ENCODE measurements at regions not wholly inside any gene's neighbourhood (a gene's known extent, or its start where the extent isn't known, plus 50 kb on each side); places are given as distances from the start of the nearest gene placed in this dataset.

- H3K9me3 ChIP-seq (ENCODE audit: control insufficient read depth, low read length) = no peaks in the 10 kb centered on the region
- H3K4me3 ChIP-seq (ENCODE audit: low read length) = no peak overlapping the region
- no peaks in the 10 kb centered on the region for H3K4me1 ChIP-seq (ENCODE audit: control insufficient read depth, insufficient read depth, low read length)
- no peak for ATAC-seq
- no peak for DNase-seq
- 62% methylated on average over 4 of the region's 4 CpGs for WGBS
- no peaks in the 10 kb centered on the region for H3K27me3 ChIP-seq (ENCODE audit: control insufficient read depth, insufficient read depth)
- intact Hi-C loops (cut with DNase I) = no loop called here
- H3K27ac ChIP-seq (ENCODE audit: low read length) = no peak overlapping the region
These were observed 940.5 kb downstream of the CDH11 start for GRCh38 chr16:64181271-64181925.

- no peak for DNase-seq
- H3K4me1 ChIP-seq (ENCODE audit: control insufficient read depth, insufficient read depth, low read length) = no peaks in the 10 kb centered on the region
- no peaks in the 10 kb centered on the region for H3K9me3 ChIP-seq (ENCODE audit: control insufficient read depth, low read length)
- H3K4me3 ChIP-seq (ENCODE audit: low read length) = no peak overlapping the region
- no peaks in the 10 kb centered on the region for H3K27me3 ChIP-seq (ENCODE audit: control insufficient read depth, insufficient read depth)
- no peak overlapping the region for H3K27ac ChIP-seq (ENCODE audit: low read length)
- intact Hi-C loops (cut with DNase I) = no loop called here
- WGBS = 91% methylated on average over 4 of the region's 4 CpGs
- no peak for ATAC-seq
These were observed 941.5 kb downstream of the CDH11 start for GRCh38 chr16:64180136-64180900.

- Histone ChIP-seq H3K27ac (ENCODE audit: low read length) (no peak overlapping the region), H3K27me3 (ENCODE audit: control insufficient read depth, insufficient read depth) (no peaks in the 10 kb centered on the region), H3K4me1 (ENCODE audit: control insufficient read depth, insufficient read depth, low read length) (no peaks in the 10 kb centered on the region), H3K9me3 (ENCODE audit: control insufficient read depth, low read length) (no peaks in the 10 kb centered on the region), H3K4me3 (ENCODE audit: low read length) (no peak overlapping the region)
- 52% methylated on average over 2 of the region's 2 CpGs for WGBS
- no peak for DNase-seq
- intact Hi-C loops (cut with DNase I) = loop anchor here in 1 of 4 donors (5.0 kb wide), 1 partner anchor 73 kb away; no protein-coding TSS in a partner anchor
- no peak for ATAC-seq
These were observed 947.5 kb downstream of the CDH11 start for GRCh38 chr16:64174327-64174726.

GRCh38 chr16:64172652-64173051 lies 949.2 kb downstream of the CDH11 start:
- 84% methylated on average over 3 of the region's 3 CpGs for WGBS
- no peak for ATAC-seq
- no peaks in the 10 kb centered on the region for H3K9me3 ChIP-seq (ENCODE audit: control insufficient read depth, low read length)

GRCh38 chr16:64172226-64172625 lies 949.6 kb downstream of the CDH11 start:
- 80% methylated on average over 1 of the region's 1 CpG for WGBS
- ATAC-seq = no peak
- no peaks in the 10 kb centered on the region for H3K27me3 ChIP-seq (ENCODE audit: control insufficient read depth, insufficient read depth)

More at GRCh38 chr16:64172652-64173051, 949.2 kb downstream of the CDH11 start:
- DNase-seq = no peak
- Histone ChIP-seq H3K4me1 (ENCODE audit: control insufficient read depth, insufficient read depth, low read length) (no peaks in the 10 kb centered on the region), H3K4me3 (ENCODE audit: low read length) (no peak overlapping the region), H3K27me3 (ENCODE audit: control insufficient read depth, insufficient read depth) (no peaks in the 10 kb centered on the region), H3K27ac (ENCODE audit: low read length) (no peak overlapping the region)
- intact Hi-C loops (cut with DNase I) = loop anchor here in 1 of 4 donors (5.0 kb wide), 1 partner anchor 75 kb away; no protein-coding TSS in a partner anchor

GRCh38 chr16:64171632-64172031 lies 950.2 kb downstream of the CDH11 start:
- Histone ChIP-seq H3K4me3 (ENCODE audit: low read length) (no peak overlapping the region), H3K27ac (ENCODE audit: low read length) (no peak overlapping the region), H3K27me3 (ENCODE audit: control insufficient read depth, insufficient read depth) (no peaks in the 10 kb centered on the region), H3K9me3 (ENCODE audit: control insufficient read depth, low read length) (no peaks in the 10 kb centered on the region), H3K4me1 (ENCODE audit: control insufficient read depth, insufficient read depth, low read length) (no peaks in the 10 kb centered on the region)
- intact Hi-C loops (cut with DNase I) = loop anchor here in 1 of 4 donors (5.0 kb wide), 1 partner anchor 76 kb away; no protein-coding TSS in a partner anchor
- ATAC-seq (no peak), DNase-seq (no peak)
- 48% methylated on average over 2 of the region's 2 CpGs for WGBS

More at GRCh38 chr16:64172226-64172625, 949.6 kb downstream of the CDH11 start:
- H3K9me3 ChIP-seq (ENCODE audit: control insufficient read depth, low read length) = no peaks in the 10 kb centered on the region
- H3K4me1 ChIP-seq (ENCODE audit: control insufficient read depth, insufficient read depth, low read length) = no peaks in the 10 kb centered on the region
- no peak overlapping the region for H3K4me3 ChIP-seq (ENCODE audit: low read length)
- intact Hi-C loops (cut with DNase I) = loop anchor here in 1 of 4 donors (5.0 kb wide), 1 partner anchor 75 kb away; no protein-coding TSS in a partner anchor
- H3K27ac ChIP-seq (ENCODE audit: low read length) = no peak overlapping the region
- DNase-seq = no peak

- intact Hi-C loops (cut with DNase I) = no loop called here
- Histone ChIP-seq H3K4me1 (ENCODE audit: control insufficient read depth, insufficient read depth, low read length) (no peaks in the 10 kb centered on the region), H3K4me3 (ENCODE audit: low read length) (no peak overlapping the region), H3K27ac (ENCODE audit: low read length) (no peak overlapping the region), H3K9me3 (ENCODE audit: control insufficient read depth, low read length) (no peaks in the 10 kb centered on the region), H3K27me3 (ENCODE audit: control insufficient read depth, insufficient read depth) (no peaks in the 10 kb centered on the region)
- no peak for ATAC-seq
- 85% methylated on average over 1 of the region's 1 CpG for WGBS
- DNase-seq = no peak
These were observed 953.5 kb downstream of the CDH11 start for GRCh38 chr16:64168371-64168770.

- no peaks in the 10 kb centered on the region for H3K9me3 ChIP-seq (ENCODE audit: control insufficient read depth, low read length)
- WGBS = 81% methylated on average over 12 of the region's 12 CpGs
- ATAC-seq (no peak), DNase-seq (no peak)
- H3K27ac ChIP-seq (ENCODE audit: low read length) = no peak overlapping the region
- intact Hi-C loops (cut with DNase I) = no loop called here
- no peak overlapping the region for H3K4me3 ChIP-seq (ENCODE audit: low read length)
- no peaks in the 10 kb centered on the region for H3K27me3 ChIP-seq (ENCODE audit: control insufficient read depth, insufficient read depth)
- H3K4me1 ChIP-seq (ENCODE audit: control insufficient read depth, insufficient read depth, low read length) = no peaks in the 10 kb centered on the region
These were observed 953.9 kb downstream of the CDH11 start for GRCh38 chr16:64167936-64168335.

- WGBS = 94% methylated on average over 7 of the region's 7 CpGs
- DNase-seq (no peak), ATAC-seq (no peak)
- no peak overlapping the region for H3K4me3 ChIP-seq (ENCODE audit: low read length)
- intact Hi-C loops (cut with DNase I) = no loop called here
- H3K4me1 ChIP-seq (ENCODE audit: control insufficient read depth, insufficient read depth, low read length) = no peaks in the 10 kb centered on the region
- H3K27ac ChIP-seq (ENCODE audit: low read length) = no peak overlapping the region
- H3K9me3 ChIP-seq (ENCODE audit: control insufficient read depth, low read length) = no peaks in the 10 kb centered on the region
- H3K27me3 ChIP-seq (ENCODE audit: control insufficient read depth, insufficient read depth) = no peaks in the 10 kb centered on the region
These were observed 956.5 kb downstream of the CDH11 start for GRCh38 chr16:64165368-64165767.

- ATAC-seq (no peak), DNase-seq (no peak)
- 58% methylated on average over 4 of the region's 4 CpGs for WGBS
- no peaks in the 10 kb centered on the region for H3K9me3 ChIP-seq (ENCODE audit: control insufficient read depth, low read length)
- H3K4me3 ChIP-seq (ENCODE audit: low read length) = no peak overlapping the region
- no peak overlapping the region for H3K27ac ChIP-seq (ENCODE audit: low read length)
- H3K27me3 ChIP-seq (ENCODE audit: control insufficient read depth, insufficient read depth) = no peaks in the 10 kb centered on the region
- intact Hi-C loops (cut with DNase I) = no loop called here
- no peaks in the 10 kb centered on the region for H3K4me1 ChIP-seq (ENCODE audit: control insufficient read depth, insufficient read depth, low read length)
These were observed 959.1 kb downstream of the CDH11 start for GRCh38 chr16:64162613-64163375.

GRCh38 chr16:64159976-64160375 lies 961.9 kb downstream of the CDH11 start:
- DNase-seq = no peak
- Histone ChIP-seq H3K4me3 (ENCODE audit: low read length) (no peak overlapping the region), H3K27me3 (ENCODE audit: control insufficient read depth, insufficient read depth) (no peaks in the 10 kb centered on the region), H3K9me3 (ENCODE audit: control insufficient read depth, low read length) (no peaks in the 10 kb centered on the region), H3K27ac (ENCODE audit: low read length) (no peak overlapping the region), H3K4me1 (ENCODE audit: control insufficient read depth, insufficient read depth, low read length) (no peaks in the 10 kb centered on the region)
- no peak for ATAC-seq
- intact Hi-C loops (cut with DNase I) = no loop called here
- 78% methylated on average over 2 of the region's 2 CpGs for WGBS

Measured in right cardiac atrium (tissue), 5 donors.